ENCODE measurements at regions not wholly inside any gene's neighbourhood (a gene's known extent, or its start where the extent isn't known, plus 50 kb on each side); places are given as distances from the start of the nearest gene placed in this dataset.

DNA sequence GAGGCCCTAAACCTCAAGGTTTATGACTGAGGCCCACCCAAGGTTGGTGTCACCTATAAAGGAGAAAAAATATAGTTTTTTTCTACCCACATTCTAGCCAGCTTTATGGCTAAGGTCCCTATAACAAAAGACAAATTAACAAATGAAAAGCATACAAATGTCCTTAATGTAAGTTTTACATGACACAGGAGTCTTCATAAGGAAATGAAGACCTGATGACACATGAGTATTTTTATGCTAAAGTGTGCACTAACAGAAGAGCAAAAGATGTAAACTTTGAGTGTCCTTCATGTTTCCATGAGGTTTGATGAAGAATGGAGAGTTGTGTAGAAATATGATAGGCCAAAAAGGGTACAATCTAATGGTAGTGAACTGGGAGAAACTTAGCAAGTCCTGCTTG, 114.7 kb upstream of the INTU start:
- intact Hi-C loops (cut with DNase I): no loop called here
- no peak for DNase-seq
- no peak for TF ChIP-seq CTCF (IDR thresholded peaks at IDR 0.05)
- no peak for TF ChIP-seq POLR2A (IDR thresholded peaks at IDR 0.05)

GRCh38 chr4:127521463-127521862, 111.3 kb upstream of the INTU start:
- Histone ChIP-seq H3K27ac (no peak overlapping the region), H3K4me1 (replicated peaks in 1 of 2) (no peaks in the 10 kb centered on the region), H3K4me3 (no peak overlapping the region), H3K9me3 (replicated peaks in 1 of 3) (no peaks in the 10 kb centered on the region), H3K27me3 (no peaks in the 10 kb centered on the region), H3K36me3 (replicated peaks in 1 of 2) (no peaks in the 10 kb centered on the region)
- WGBS, 4 donors: 26 to 42% (median 37%) methylated on average over 2 of the region's 2 CpGs
- intact Hi-C loops (cut with DNase I): no loop called here
- no peak for DNase-seq
- TF ChIP-seq CTCF (IDR thresholded peaks at IDR 0.05) (no peak), POLR2A (IDR thresholded peaks at IDR 0.05) (no peak)

More for the DNA sequence above, 114.7 kb upstream of the INTU start:
- H3K27me3 ChIP-seq: no peaks in the 10 kb centered on the region
- H3K4me3 ChIP-seq: no peak overlapping the region
- H3K4me1 ChIP-seq (replicated peaks in 1 of 2): no peaks in the 10 kb centered on the region
- H3K27ac ChIP-seq: no peak overlapping the region
- no peaks in the 10 kb centered on the region for H3K36me3 ChIP-seq (replicated peaks in 1 of 2)
- no peaks in the 10 kb centered on the region for H3K9me3 ChIP-seq (replicated peaks in 1 of 3)

DNA sequence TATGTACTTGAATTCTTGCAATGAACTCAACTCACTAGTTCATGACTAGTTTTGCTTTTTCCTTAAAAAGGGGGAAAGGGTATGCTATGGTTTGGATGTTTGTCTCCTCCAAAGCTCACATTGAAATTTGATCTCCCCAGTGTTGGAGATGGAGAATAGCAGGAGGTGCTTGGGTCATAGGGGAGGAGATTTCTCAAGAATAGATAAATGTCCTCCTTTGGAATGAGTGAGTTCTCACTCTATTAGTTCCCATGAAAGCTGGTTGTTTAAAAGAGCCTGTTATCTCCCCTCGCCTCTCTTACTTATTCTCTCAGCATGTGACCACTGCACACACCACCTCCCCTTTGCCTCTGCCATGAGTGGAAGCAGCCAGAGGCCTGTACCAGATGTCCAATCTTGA, 109.4 kb upstream of the INTU start:
- Histone ChIP-seq H3K36me3 (replicated peaks in 1 of 2) (no peaks in the 10 kb centered on the region), H3K9me3 (replicated peaks in 1 of 3) (no peaks in the 10 kb centered on the region), H3K4me1 (replicated peaks in 1 of 2) (no peaks in the 10 kb centered on the region), H3K27me3 (no peaks in the 10 kb centered on the region), H3K4me3 (no peak overlapping the region), H3K27ac (no peak overlapping the region)
- WGBS, 4 donors: 88 to 92% (median 89%) methylated on average over 1 of the region's 1 CpG
- TF ChIP-seq POLR2A (IDR thresholded peaks at IDR 0.05) (no peak), CTCF (IDR thresholded peaks at IDR 0.05) (no peak)
- intact Hi-C loops (cut with DNase I): no loop called here
- DNase-seq: no peak

DNA sequence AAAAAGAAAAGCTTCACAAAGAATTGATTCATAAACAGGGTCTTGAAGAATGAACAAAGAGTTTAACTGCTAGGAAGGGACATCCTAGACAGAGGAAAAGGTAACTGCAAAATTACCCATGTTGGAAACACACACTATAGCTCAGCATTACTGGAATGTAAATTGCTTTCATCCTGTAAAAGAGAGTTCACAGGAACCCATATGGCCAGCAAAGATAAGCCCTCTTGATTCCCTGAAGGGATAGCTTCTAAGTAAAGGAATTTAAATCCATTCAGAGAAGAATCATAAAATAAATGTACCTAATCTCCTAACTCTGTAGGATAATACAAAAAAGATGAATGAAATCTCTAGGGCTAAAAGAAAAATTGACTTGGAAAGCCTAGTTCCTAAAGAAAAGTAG, 107.1 kb upstream of the INTU start:
- Histone ChIP-seq H3K27ac (no peak overlapping the region), H3K9me3 (replicated peaks in 1 of 3) (no peaks in the 10 kb centered on the region), H3K27me3 (no peaks in the 10 kb centered on the region), H3K4me3 (no peak overlapping the region), H3K36me3 (replicated peaks in 1 of 2) (no peaks in the 10 kb centered on the region), H3K4me1 (replicated peaks in 1 of 2) (no peaks in the 10 kb centered on the region)
- no peak for DNase-seq
- intact Hi-C loops (cut with DNase I): no loop called here
- TF ChIP-seq CTCF (IDR thresholded peaks at IDR 0.05) (no peak), POLR2A (IDR thresholded peaks at IDR 0.05) (no peak)
